H9 (cell line): ENCODE measurements at regions not wholly inside any gene's neighbourhood (a gene's known extent, or its start where the extent isn't known, plus 50 kb on each side); places are given as distances from the start of the nearest gene placed in this dataset.

Experiments used
- DNase-seq: peaks from one replicate; pipeline ENCODE4 v3.0.0-alpha.2; 2017
- H2AFZ ChIP-seq: one replicate; pipeline ENCODE4 v1.6.1; 2013; ENCODE audit warnings: mild to moderate bottlenecking, low read length, control low read depth, moderate library complexity
- H2AK5ac ChIP-seq: 2 replicates; pipeline ENCODE4 v1.6.1; 2013; ENCODE audit warnings: low read length, control low read depth, mixed read lengths; ENCODE audit not compliant: insufficient read length
- H2BK120ac ChIP-seq: one replicate; pipeline ENCODE4 v1.6.1; 2013; ENCODE audit warnings: low read depth, mild to moderate bottlenecking, low read length, control low read depth, inconsistent platforms; ENCODE audit not compliant: poor library complexity, severe bottlenecking
- H2BK12ac ChIP-seq: 2 replicates; pipeline ENCODE4 v1.6.1; 2013; ENCODE audit warnings: low read length, control low read depth, mixed read lengths, low read depth; ENCODE audit not compliant: insufficient read length
- H2BK15ac ChIP-seq: 2 replicates; pipeline ENCODE4 v1.6.1; 2013; ENCODE audit warnings: low read depth, low read length, control low read depth
- H2BK20ac ChIP-seq: one replicate; pipeline ENCODE4 v1.6.1; 2013; ENCODE audit warnings: low read depth, mild to moderate bottlenecking, low read length, control low read depth, inconsistent platforms; ENCODE audit not compliant: poor library complexity, severe bottlenecking
- H2BK5ac ChIP-seq: 2 replicates; pipeline ENCODE4 v1.6.1; 2013; ENCODE audit warnings: low read length, control low read depth, mixed read lengths; ENCODE audit not compliant: insufficient read length
- H3K14ac ChIP-seq: 2 replicates; pipeline ENCODE4 v1.6.1; 2013; ENCODE audit warnings: low read length, control low read depth; ENCODE audit not compliant: insufficient read depth
- H3K18ac ChIP-seq: 2 replicates; pipeline ENCODE4 v1.6.1; 2013; ENCODE audit warnings: low read depth, mild to moderate bottlenecking, mixed read lengths, low read length, control low read depth; ENCODE audit not compliant: insufficient read length
- H3K23ac ChIP-seq: 2 replicates; pipeline ENCODE4 v1.6.1; 2013; ENCODE audit warnings: low read length, control low read depth, mixed read lengths, low read depth; ENCODE audit not compliant: insufficient read length
- H3K23me2 ChIP-seq: 2 replicates; pipeline ENCODE4 v1.6.1; 2013; ENCODE audit warnings: low read depth, mild to moderate bottlenecking, mixed read lengths, low read length, control low read depth; ENCODE audit not compliant: insufficient read length, poor library complexity, severe bottlenecking
- H3K27ac ChIP-seq: 2 replicates; pipeline ENCODE4 v1.5.1; 2013; ENCODE audit warnings: low read length, control low read depth, mixed read lengths, low read depth; ENCODE audit not compliant: insufficient read length
- H3K27me3 ChIP-seq: 2 replicates; pipeline ENCODE4 v1.6.1; 2013; ENCODE audit warnings: low read length, control low read depth, inconsistent platforms; ENCODE audit not compliant: insufficient read depth
- H3K4ac ChIP-seq: 2 replicates; pipeline ENCODE4 v1.6.1; 2013; ENCODE audit warnings: low read depth, mild to moderate bottlenecking, control low read depth, inconsistent platforms, low read length, moderate library complexity
- H3K4me1 ChIP-seq: 2 replicates; pipeline ENCODE4 v1.6.1; 2013; ENCODE audit warnings: low read length, control low read depth, inconsistent platforms; ENCODE audit not compliant: insufficient read depth
- H3K4me2 ChIP-seq: 2 replicates; pipeline ENCODE4 v1.6.1; 2013; ENCODE audit warnings: low read length, control low read depth, mixed read lengths; ENCODE audit not compliant: insufficient read length, insufficient read depth
- H3K56ac ChIP-seq: 2 replicates; pipeline ENCODE4 v1.6.1; 2013; ENCODE audit warnings: low read depth, mild to moderate bottlenecking, mixed read lengths, low read length, control low read depth; ENCODE audit not compliant: insufficient read length
- H3K79me1 ChIP-seq: 2 replicates; pipeline ENCODE4 v1.6.1; 2013; ENCODE audit warnings: low read depth, mild to moderate bottlenecking, moderate library complexity, low read length, control low read depth, inconsistent platforms; ENCODE audit not compliant: insufficient read depth, poor library complexity, severe bottlenecking
- H3K79me2 ChIP-seq: 2 replicates; pipeline ENCODE4 v1.6.1; 2013; ENCODE audit warnings: low read length, control low read depth, inconsistent platforms; ENCODE audit not compliant: insufficient read depth
- H3K9ac ChIP-seq: 2 replicates; pipeline ENCODE4 v1.6.1; 2013; ENCODE audit warnings: low read length, control low read depth, mixed read lengths; ENCODE audit not compliant: insufficient read length; ENCODE audit errors: extremely low read depth
- H3K9me3 ChIP-seq: one replicate; pipeline ENCODE4 v1.6.1; 2013; ENCODE audit warnings: low read depth, low read length, inconsistent platforms; ENCODE audit not compliant: control insufficient read depth
- H3T11ph ChIP-seq: one replicate; pipeline ENCODE4 v1.6.1; 2013; ENCODE audit warnings: mild to moderate bottlenecking, low read length, control low read depth, inconsistent platforms
- H4K20me1 ChIP-seq: one replicate; pipeline ENCODE4 v1.6.1; 2013; ENCODE audit not compliant: control insufficient read depth, insufficient read length, insufficient read depth
- H4K5ac ChIP-seq: 2 replicates; pipeline ENCODE4 v1.6.1; 2013; ENCODE audit warnings: low read depth, mild to moderate bottlenecking, mixed read lengths, low read length, control low read depth; ENCODE audit not compliant: insufficient read length
- H4K8ac ChIP-seq: replicated peaks from 2 replicates; pipeline ENCODE4 v1.6.1; 2013; ENCODE audit warnings: low read length, control low read depth, mixed read lengths, low read depth; ENCODE audit not compliant: insufficient read length
- H4K91ac ChIP-seq: 2 replicates; pipeline ENCODE4 v1.6.1; 2013; ENCODE audit warnings: low read depth, mild to moderate bottlenecking, moderate library complexity, mixed read lengths, low read length, control low read depth; ENCODE audit not compliant: insufficient read length
- H3K27ac Mint-ChIP-seq, 3 experiments: 2 replicates in 2 of 3; 3 replicates in 1 of 3; pipeline ENCODE4 v1.8.0; 2020 to 2021; ENCODE audit warnings: mixed read lengths in 3 of 3, mild to moderate bottlenecking in 1 of 3, moderate library complexity in 1 of 3
- H3K27me3 Mint-ChIP-seq: 2 replicates; pipeline ENCODE4 v1.8.0; 2021; ENCODE audit warnings: low read depth, mild to moderate bottlenecking, moderate library complexity, mixed read lengths
- H3K36me3 Mint-ChIP-seq, 3 experiments: 2 replicates in 2 of 3; 3 replicates in 1 of 3; pipeline ENCODE4 v1.8.0; 2020 to 2021; ENCODE audit warnings: low read depth in 3 of 3, mixed read lengths in 3 of 3; ENCODE audit not compliant: insufficient read depth in 1 of 3
- H3K4me1 Mint-ChIP-seq, 2 experiments: 2 replicates each; pipeline ENCODE4 v1.8.0; 2020; ENCODE audit warnings: mixed read lengths in 2 of 2
- H3K4me3 Mint-ChIP-seq, 2 experiments: 2 replicates in 1 of 2; 3 replicates in 1 of 2; pipeline ENCODE4 v1.8.0; 2020 to 2021; ENCODE audit warnings: mild to moderate bottlenecking in 2 of 2, mixed read lengths in 2 of 2, moderate library complexity in 1 of 2
- H3K9me3 Mint-ChIP-seq, 2 experiments: 2 replicates in 1 of 2; 3 replicates in 1 of 2; pipeline ENCODE4 v1.8.0; 2020; ENCODE audit warnings: mild to moderate bottlenecking in 2 of 2, mixed read lengths in 2 of 2, moderate library complexity in 1 of 2
- CTCF ChIP-seq: fragments of 200-600 bp; sonication (generic); conservative IDR thresholded peaks from 3 replicates; pipeline ENCODE4 v1.8.0; 2021; ENCODE audit warnings: antibody characterized with exemption, mild to moderate bottlenecking
- WGBS: extraction: QIAGEN DNeasy Blood & Tissue Kit; methylation state at CpG from one replicate; pipeline ENCODE4 v1.1.7; 2013; ENCODE audit warnings: missing lambda C conversion rate, low lambda C conversion rate, mixed read lengths; ENCODE audit not compliant: insufficient read length; ENCODE audit errors: extremely low coverage; 5-methylcytosine and 5-hydroxymethylcytosine counted together

GRCh38 chr2:215615067-215615802 lies 179.4 kb upstream of the FN1 start:
- Histone ChIP-seq H3K23ac (no peak overlapping the region), H3K27ac (no peak overlapping the region), H2BK12ac (no peak overlapping the region), H3K23me2 (no peaks in the 10 kb centered on the region), H3K4me2 (no peak overlapping the region), H2AK5ac (no peak overlapping the region), H3K79me1 (no peaks in the 10 kb centered on the region), H2AFZ (no peak overlapping the region), H2BK120ac (no peak overlapping the region), H3K56ac (no peak overlapping the region), H2BK15ac (no peak overlapping the region), H3K4ac (no peak overlapping the region), H4K91ac (no peak overlapping the region), H4K5ac (no peak overlapping the region), H3K14ac (no peak overlapping the region; the same call in 1 of the 2 replicates), H3K18ac (no peak overlapping the region), H3K27me3 (no peaks in the 10 kb centered on the region), H3K9ac (no peak overlapping the region), H3K79me2 (no peaks in the 10 kb centered on the region), H4K20me1 (no peaks in the 10 kb centered on the region), H2BK20ac (no peak overlapping the region), H4K8ac (no peak overlapping the region), H2BK5ac (no peak overlapping the region), H3T11ph (no peak overlapping the region), H3K4me1 (peaks cover 2% of the 10 kb centered on the region; the same call in 1 of the 2 replicates), H3K9me3 (peaks cover 10% of the 10 kb centered on the region)
- Mint-ChIP-seq H3K4me1 (peaks cover 46 to 47% of the 10 kb centered on the region in 2 experiments), H3K27me3 (peaks cover 4% of the 10 kb centered on the region), H3K4me3 (no peak overlapping the region), H3K36me3 (peaks cover 10 to 22% (median 15%) of the 10 kb centered on the region in 3 experiments), H3K27ac (no peak overlapping the region), H3K9me3 (peaks cover 14 to 21% of the 10 kb centered on the region in 2 experiments)
- DNase-seq, result no peak
- no peak for TF ChIP-seq CTCF
- no CpG with 5 or more reads among the region's 32 CpGs for WGBS
